SK-MEL-5 (cell line): ENCODE measurements at regions not wholly inside any gene's neighbourhood (a gene's known extent, or its start where the extent isn't known, plus 50 kb on each side); places are given as distances from the start of the nearest gene placed in this dataset.

ENCODE experiments used
- DNase-seq: peaks from one replicate; pipeline ENCODE4 v3.0.0-alpha.2; 2016; ENCODE audit warnings: low read depth, low spot score
- in situ Hi-C: cut with HindIII; loops from 2 replicates; pipeline ENCODE4 v1.10.0; 2016; ENCODE audit warnings: low sequenced_read_pairs, high pct_unique_total_duplicates, low pct_unique_long_range_greater_than_20kb

DNA sequence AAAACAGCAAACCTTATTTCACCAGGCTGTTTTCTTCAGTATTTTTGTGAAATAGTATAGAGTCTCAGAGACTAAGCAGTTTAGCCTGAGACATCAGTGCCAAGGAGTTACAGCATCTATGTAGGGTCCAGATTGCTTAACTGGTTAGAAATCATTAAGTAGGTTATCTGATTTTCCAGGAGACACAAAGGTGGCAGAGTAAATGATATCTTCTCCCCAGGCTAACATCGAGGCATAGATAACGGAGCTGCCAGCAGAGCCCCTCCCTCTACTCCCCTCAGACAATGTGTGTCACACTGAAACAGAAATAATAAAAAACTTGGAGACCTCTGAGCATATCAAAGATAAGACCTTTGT is 473.0 kb upstream of the CITED2 start:
- in situ Hi-C loops: no loop called here

DNA sequence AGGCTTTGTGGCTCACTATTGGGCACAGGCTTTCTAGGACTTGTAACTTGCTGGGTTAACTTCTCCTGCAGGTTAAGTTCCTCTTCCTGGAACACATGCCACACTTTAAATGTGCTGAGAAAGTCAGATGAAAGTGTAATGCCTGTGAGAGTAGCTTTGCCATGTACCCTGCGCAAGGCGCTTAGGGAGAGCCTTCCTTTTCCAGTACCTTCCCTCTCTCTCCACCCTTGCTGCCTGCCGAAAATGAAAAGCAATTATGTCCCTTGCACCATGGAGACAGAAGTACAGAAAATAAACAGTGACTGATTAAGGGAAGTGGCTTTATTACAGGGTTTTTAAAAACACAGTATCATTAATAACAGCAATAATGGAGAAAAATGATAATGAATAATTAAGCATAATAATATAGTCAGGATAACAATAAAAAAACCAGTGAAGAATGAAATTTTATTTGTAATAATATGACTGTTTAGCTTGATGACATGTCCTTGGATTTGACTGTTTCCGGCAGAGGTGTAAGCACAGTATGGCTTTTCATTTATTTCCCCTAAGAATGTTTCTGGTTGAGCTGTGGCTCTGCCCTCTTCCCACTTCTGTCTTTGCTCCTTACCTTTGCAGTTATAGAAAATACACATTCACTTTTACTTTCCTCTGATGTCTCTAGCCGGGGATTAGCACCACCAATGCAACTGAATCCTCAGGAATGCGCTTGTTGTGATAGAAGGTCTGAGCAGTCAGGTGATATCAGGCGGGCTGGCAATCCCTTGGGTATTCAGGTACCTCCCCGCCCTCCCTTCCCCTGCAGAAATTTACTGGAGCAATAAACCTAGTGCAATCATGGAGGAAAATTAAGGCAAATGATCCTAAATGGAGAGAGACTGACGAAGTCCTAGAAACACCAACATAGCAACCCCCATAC is 472.3 kb upstream of the CITED2 start:
- no peak for DNase-seq
- in situ Hi-C loops: no loop called here

More for the DNA sequence above, 473.0 kb upstream of the CITED2 start:
- no peak for DNase-seq

DNA sequence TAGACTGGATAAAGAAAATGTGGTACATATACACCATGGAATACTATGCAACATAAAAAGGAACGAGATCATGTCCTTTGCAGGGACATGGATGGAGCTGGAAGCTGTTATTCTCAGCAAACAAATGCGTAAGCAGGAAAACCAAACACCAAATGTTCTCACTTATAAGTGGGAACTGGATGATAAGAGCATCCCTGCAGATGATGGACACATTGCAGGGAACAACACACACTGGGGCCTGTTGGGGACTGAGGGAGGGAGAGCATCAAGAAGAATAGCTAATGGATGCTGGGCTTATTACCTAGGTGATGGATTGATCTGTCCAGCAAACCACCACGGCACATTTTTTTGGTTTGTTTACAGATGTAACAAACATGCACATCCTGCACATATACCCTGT is 470.5 kb upstream of the CITED2 start:
- in situ Hi-C loops: no loop called here
- no peak for DNase-seq

DNA sequence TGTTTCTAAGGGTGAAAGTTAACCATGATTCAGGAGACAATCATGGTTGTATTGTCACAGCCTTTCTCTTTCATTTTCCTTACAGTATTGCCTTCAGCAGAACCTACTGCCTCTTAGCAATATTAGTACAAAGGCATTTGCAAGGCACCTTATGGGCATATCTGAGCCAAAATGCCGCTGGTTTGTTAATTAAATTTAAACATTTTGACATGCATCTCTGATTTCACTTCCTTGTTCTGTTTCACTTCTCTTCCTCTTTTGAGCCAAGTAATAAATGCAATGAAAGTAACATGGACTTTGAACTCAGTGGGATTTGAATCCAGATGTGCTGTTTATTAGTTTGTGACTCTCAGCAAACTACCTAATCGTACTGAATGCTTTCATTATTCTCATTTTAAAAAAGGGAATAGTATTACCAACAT is 467.4 kb upstream of the CITED2 start:
- in situ Hi-C loops: no loop called here
- no peak for DNase-seq

DNA sequence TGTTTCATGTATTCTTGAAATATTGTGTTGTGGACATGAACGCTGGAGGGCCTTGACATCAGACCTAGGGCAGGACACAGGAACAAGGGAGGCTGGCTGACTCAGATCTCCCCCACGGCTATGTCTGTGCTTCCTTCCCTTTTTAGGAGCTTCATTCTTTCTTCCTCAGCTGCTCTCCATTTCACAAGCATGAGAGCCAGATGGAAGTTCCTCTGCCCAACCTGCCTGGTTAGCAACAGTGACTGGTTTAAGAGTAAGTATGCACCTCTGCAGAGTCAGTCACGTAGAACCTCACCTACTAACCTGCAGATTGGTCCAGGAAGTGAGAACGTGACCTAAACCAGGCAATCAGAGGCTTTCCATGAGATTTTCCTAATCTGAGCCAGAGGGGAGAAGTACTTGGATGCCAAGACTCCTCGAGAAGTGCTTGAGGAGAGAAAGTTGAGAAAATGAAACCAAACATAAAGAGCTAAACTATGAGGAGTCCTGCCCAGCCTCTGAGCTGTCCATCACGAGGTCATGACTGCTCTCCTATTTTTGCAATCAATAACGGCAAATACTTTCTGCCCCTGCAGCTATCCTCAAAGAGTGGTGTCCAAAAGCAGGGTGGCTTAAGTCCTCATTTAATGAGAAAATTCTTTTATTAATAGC is 465.2 kb upstream of the CITED2 start:
- DNase-seq: peak; percentile 20
- in situ Hi-C loops: no loop called here

DNA sequence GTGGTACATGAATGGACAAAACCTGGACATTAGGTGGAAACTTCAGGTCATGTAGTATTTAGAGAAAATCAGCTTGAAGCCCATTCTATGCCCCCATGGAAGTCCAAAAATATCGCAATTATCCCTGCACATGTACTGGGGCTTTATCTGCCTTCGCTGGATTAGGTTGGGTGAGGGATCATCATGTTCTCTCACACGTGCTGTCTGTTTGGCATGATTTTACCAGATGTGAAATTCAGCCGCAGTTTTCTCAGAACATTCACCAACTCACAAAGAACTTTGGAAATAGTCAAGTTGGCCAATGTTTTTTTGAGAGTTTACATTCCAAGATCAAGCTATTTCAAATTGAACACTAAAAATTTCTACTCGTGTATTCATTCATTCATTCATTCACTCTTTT is 459.8 kb upstream of the CITED2 start:
- in situ Hi-C loops: no loop called here
- no peak for DNase-seq

DNA sequence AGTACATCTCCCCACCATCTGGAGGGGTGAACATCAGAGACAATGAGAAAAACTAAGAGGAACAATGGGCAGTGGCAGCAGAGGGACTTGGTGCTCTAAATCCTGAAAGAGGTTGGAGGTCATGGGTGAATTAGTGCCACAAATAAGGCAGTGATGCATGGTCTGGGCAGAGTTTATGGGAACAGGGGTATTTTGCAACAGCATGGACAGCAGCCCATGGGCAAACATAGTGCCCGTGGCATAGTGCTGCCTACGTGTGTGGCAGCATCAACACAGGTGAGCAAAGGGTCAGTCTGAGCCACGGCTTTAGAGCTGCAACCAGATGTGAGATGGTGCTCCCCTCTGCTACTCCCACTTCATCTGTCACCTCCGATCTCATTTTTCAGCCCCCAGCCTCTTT is 459.1 kb upstream of the CITED2 start:
- in situ Hi-C loops: no loop called here
- DNase-seq: no peak

DNA sequence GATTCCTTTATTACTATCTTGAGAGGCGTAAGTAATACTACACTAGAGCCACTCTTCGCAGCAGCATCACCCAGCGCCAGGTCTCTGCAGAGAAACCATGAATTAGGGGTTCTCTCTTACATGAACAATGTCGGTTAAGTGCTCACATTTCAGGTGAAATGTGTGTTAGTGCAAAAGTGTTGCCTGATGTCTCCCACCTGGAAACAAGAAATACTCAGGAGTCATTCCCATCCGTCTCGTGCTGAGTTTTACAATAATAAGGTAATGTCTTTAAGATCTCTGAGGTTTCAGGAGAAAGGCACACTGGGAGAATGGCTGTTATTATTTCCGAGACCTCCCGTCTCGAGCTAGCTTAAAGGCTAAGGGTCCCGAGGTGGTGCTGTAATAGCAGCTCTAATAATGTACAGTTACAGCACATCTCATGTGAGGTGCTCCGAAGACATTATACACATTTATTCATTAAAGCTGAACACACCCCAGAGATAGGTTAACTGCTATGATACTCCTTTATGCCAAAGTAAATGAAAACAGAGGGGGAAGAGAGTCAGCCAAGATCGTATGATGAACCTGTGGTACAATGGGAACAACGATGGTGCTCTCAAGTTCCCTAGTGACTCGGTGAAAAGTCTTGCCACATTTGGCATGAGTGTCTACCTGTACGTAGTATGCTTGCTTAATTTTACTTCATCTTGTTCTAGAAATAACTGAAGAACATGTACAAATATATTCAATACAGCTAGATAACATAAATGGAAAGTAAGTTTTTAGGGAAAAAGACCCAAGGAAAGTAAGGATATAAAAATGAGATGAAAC is 458.3 kb upstream of the CITED2 start:
- DNase-seq: no peak
- in situ Hi-C loops: no loop called here

DNA sequence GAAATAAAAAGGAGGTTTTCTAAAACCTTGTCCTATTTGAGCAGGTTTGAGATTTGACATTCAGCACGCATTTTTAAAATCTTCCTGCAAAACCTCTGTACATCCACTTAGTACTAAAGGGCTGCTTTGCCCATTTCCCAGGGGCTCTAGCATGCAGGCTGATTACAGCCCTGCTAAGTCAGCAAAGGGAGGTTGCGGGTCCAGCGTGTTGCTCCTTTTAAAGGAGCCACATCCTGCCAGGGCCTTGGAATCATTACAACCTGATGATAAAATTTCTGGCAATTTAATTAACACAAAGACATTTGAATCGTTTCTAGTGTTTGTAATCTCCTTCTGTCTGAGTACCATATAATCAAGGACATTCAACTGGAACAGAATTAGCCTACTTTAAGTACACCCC is 455.1 kb upstream of the CITED2 start:
- no peak for DNase-seq
- in situ Hi-C loops: no loop called here

DNA sequence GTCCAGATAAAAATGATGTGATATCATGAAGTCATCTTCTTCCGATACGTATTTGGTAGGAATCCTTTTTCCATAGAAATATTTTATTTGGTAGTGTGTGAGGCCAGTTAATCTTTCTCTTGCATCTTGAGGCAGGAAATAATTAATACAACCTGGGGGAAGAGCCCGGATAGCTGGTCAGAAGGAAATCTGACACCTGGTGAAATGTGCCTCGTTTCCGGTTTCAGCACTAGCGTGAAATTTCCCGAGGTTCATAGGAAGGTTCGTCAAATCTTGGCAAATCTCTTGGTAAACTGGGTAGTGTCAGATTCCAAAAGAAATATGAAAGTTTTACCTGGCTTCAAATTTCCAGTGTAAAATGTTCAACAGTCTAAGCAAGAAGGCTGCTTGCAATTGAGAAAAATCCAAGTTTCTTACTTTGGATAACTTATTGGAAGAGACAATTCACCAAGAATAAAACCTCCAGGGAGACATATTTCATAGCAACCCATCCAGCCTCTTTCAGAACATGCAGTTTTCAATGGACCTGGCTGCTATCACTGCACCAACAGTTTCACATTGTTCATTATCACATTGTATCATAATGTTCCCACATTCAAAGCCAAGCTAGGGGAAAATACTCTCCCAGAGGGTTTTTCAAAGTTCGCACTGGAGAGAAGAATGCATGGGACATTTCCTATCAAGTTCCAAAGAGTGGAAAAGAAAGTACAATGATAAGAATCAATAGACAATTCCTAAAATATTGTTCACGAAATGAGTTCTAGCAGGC is 454.5 kb upstream of the CITED2 start:
- no peak for DNase-seq
- in situ Hi-C loops: no loop called here

DNA sequence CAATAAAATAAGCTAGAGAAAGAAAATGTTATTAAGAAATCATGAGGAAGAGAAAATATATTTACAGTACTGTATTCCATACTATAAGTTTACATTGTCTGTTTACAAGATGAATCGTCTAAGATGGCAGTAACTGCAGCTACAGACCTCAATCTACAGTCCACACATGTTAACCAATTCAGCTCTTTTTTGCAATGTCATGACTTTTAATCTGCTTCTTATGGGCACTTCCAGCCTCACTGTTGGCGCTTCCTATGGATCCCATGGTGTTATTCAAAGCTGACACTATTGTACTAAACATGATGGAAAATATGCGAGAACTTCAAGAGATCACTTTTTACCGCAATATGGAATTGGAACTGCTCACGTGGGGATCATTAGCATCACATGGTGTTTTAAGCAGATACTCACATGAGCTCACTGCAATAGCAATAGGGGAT is 451.5 kb upstream of the CITED2 start:
- no peak for DNase-seq
- in situ Hi-C loops: no loop called here

DNA sequence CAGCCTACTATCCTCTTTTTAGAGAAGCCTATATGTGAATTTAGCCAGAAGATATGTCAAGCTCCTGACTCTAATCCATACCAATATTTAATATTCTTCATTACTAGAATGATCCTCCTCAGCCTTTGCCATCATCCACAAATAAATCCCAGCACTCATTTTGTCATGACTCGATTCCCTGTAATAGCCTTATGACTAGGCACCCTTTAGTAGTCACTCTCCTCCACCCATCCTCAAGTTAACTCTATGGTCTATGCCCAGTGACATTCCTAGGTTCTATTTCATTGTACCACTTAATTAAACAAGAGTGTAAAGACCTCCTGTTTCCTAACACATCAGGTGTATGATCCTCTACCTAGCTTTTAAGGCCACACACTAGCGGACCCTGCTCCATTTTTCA is 450.4 kb upstream of the CITED2 start:
- in situ Hi-C loops: no loop called here
- no peak for DNase-seq

DNA sequence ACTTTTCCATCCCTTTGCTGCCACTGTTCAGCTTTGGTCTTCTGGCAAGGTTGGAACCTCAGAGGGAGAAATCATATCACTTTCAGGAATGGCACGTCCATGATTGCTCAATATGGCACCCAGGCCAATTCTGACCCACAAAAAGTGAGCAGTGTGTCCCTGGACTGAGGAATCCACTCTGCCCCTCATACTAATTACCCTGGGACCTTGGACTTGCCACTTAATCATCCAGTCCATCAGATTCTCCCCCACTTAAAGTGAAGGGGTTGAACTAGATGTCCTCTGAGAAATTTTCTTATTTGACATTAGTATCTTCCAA is 449.3 kb upstream of the CITED2 start:
- DNase-seq: no peak
- in situ Hi-C loops: no loop called here

DNA sequence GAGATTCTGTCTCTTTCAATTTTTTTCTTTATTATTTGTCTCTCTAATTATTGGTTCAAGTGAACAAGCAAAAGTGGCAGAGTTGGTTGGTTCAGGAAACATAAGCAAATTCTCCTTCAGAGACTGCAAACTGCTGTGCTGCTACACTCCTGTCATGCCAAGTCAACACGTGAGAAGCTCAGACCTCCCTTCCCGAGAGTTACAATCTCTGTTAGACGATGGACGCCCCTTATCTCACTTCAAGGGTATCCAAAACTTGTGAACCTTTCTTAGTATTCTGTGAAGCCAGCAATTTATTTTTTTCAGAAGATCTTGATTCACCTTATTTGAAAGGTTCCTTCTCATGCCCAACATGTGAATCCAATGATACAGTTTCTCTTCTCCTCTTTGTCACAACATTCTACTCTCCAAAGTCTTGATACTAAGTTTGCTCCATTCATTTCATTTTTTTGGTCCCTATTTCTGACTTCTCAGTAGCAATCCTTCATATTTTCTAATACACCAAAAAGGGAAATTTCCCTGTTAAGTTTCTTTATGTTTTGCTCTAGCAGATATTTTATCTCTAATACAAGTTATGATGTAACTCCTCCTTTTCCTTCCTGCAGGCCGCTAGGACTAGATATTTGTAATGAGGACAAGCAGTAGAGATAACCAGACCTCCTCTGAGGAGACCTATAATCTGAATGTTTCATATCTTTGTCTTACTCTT is 448.8 kb upstream of the CITED2 start:
- DNase-seq: no peak
- in situ Hi-C loops: no loop called here

DNA sequence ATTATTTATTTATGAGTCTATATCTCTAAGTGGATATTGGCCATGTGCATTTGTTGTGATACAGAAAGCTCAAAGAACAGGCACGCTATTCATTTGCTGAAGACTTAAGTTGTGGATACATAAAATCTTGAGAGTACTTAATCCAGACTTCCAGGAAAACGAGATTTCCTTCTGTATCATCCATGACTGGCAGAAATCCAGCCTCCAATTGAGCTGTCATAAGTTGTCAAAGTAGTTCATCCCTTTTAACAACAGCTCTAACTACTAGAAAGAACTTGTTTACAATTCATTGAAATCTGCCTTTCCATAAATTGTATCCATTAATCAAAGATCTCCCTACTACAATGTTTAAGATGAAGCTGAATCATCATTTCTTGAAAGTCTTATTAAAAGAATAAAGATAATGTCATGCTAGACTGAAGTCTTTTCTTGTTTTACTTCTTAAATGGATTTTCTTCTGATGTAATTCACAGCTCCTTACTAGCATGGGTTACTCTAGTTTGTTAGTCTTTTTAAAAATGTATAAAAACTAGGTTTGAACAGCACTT is 447.3 kb upstream of the CITED2 start:
- in situ Hi-C loops: no loop called here
- DNase-seq: no peak

DNA sequence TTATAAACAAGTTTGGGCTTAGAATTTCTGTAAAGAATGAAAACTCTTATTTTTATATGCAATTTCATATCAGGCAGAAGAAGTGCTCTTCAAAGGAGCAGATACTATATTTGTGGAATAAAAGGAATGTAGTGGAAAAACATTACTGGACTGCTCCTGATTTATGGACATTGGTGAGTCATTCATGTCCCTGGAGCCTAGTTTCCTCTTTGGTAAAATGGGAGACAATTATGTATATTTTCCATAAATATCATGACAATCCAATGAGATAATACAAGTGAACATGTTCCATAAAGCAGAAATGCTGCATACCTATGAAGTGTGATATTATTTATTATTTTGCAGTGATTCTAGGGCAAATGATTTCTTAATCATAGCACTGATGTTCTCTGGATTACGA is 445.8 kb upstream of the CITED2 start:
- no peak for DNase-seq
- in situ Hi-C loops: no loop called here

DNA sequence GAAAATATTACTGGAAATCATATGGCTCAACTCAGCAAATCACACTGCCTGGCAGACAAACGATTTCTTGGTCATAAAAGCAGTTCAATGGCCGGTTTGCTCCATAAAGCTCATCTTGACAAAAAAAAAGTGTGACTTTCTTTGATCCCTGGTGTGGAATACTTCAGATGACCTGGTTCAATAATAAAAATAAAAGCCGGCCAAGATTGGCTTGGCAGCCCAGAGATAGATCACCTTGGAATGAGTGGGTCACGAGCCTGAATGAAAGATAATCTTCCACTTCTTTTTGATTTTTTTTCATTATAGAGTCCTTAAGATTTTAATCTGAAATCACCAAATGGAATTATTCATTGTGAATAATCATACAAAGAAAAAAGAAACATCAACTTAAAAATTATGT is 445.3 kb upstream of the CITED2 start:
- no peak for DNase-seq
- in situ Hi-C loops: no loop called here
